OCI-LY3 (cell line): ENCODE measurements at regions not wholly inside any gene's neighbourhood (a gene's known extent, or its start where the extent isn't known, plus 50 kb on each side); places are given as distances from the start of the nearest gene placed in this dataset.

Source experiments
- EZH2phosphoT487 ChIP-seq: fragments of 200-600 bp; shearing (Covaris generic); IDR thresholded peaks from 2 replicates; pipeline ENCODE4 v1.6.1; 2018; ENCODE audit warnings: antibody characterized with exemption, mixed run types, low read depth
- TF ChIP-seq, protein P1 (sequence below): fragments of 200-600, 300-600 bp; sonication (generic); IDR thresholded peaks from 2 replicates; pipeline ENCODE4 v1.5.1; 2014; ENCODE audit warnings: antibody characterized with exemption, low read length, low read depth

DNA sequence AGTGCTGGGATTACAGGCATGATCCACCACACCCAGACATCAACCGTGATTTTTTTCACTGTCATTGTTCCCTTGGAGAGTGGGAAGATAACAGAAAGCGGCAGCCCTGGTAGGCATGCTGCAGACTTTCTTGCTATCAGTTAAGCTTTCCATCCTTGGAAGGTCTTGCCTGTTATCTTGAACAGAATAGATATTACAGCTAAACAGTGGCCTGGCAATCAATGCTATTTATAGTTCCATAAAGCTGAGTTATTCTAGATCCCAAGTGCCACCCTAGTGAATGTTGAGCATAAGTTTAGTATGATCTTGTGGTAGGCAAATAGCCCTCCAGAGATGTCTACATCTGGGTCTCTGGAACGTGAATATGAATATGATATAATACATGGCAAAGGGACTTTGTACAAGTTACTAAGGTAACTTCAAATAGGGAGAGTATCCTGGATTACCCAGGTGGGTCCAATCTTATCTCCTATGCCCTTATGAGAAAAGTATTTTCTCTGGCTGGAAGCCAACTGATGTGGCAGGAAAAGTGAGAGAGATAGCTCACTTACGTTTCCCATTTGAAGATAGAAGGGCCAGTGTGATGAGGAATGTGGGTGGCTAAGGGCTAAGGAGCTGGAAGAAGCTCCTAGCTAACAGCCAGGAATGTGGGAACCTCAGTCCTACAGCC lies 609.1 kb upstream of the IGFBP3 start:
- no peak for TF ChIP-seq EZH2phosphoT487
- TF ChIP-seq, protein P1, sequence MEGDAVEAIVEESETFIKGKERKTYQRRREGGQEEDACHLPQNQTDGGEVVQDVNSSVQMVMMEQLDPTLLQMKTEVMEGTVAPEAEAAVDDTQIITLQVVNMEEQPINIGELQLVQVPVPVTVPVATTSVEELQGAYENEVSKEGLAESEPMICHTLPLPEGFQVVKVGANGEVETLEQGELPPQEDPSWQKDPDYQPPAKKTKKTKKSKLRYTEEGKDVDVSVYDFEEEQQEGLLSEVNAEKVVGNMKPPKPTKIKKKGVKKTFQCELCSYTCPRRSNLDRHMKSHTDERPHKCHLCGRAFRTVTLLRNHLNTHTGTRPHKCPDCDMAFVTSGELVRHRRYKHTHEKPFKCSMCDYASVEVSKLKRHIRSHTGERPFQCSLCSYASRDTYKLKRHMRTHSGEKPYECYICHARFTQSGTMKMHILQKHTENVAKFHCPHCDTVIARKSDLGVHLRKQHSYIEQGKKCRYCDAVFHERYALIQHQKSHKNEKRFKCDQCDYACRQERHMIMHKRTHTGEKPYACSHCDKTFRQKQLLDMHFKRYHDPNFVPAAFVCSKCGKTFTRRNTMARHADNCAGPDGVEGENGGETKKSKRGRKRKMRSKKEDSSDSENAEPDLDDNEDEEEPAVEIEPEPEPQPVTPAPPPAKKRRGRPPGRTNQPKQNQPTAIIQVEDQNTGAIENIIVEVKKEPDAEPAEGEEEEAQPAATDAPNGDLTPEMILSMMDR, result no peak
